Neural progenitor cell (in vitro differentiated cells): ENCODE measurements at regions not wholly inside any gene's neighbourhood (a gene's known extent, or its start where the extent isn't known, plus 50 kb on each side); places are given as distances from the start of the nearest gene placed in this dataset.
A peak's percentile ranks its signal among the peaks of the same experiment; 100 is the strongest.

Experiments used
- DNase-seq: peaks from one replicate; pipeline ENCODE4 v3.0.0-alpha.2; 2016; ENCODE audit warnings: low spot score
- H2AFZ ChIP-seq: fragments of 200-600 bp; sonication (generic); replicated peaks from 2 replicates; pipeline ENCODE4 v1.6.1; 2016; ENCODE audit warnings: antibody characterized with exemption
- H3F3A ChIP-seq: fragments of 200-600 bp; sonication (generic); 2 replicates; pipeline ENCODE4 v1.6.1; 2016; ENCODE audit warnings: antibody characterized with exemption, low read depth
- H3K27ac ChIP-seq: fragments of 200-600 bp; sonication (generic); 2 replicates; pipeline ENCODE4 v1.5.1; 2016; ENCODE audit warnings: mild to moderate bottlenecking
- H3K27me3 ChIP-seq: fragments of 200-600 bp; sonication (generic); 2 replicates; pipeline ENCODE4 v1.6.1; 2016; ENCODE audit warnings: mild to moderate bottlenecking, moderate library complexity
- H3K36me3 ChIP-seq: fragments of 200-600 bp; sonication (generic); 2 replicates; pipeline ENCODE4 v1.5.1; 2016
- H3K4me1 ChIP-seq: fragments of 200-600 bp; sonication (generic); 2 replicates; pipeline ENCODE4 v1.6.1; 2016; ENCODE audit warnings: mixed run types
- H3K4me2 ChIP-seq: fragments of 200-600 bp; sonication (generic); 2 replicates; pipeline ENCODE4 v1.6.1; 2016
- H3K4me3 ChIP-seq: fragments of 200-600 bp; sonication (generic); 2 replicates; pipeline ENCODE4 v1.5.1; 2016
- H3K79me2 ChIP-seq: fragments of 200-600 bp; sonication (generic); 2 replicates; pipeline ENCODE4 v1.6.1; 2016; ENCODE audit warnings: low read depth
- H3K9ac ChIP-seq: fragments of 200-600 bp; sonication (generic); 2 replicates; pipeline ENCODE4 v1.6.1; 2016
- H3K9me3 ChIP-seq: fragments of 200-600 bp; sonication (generic); 2 replicates; pipeline ENCODE4 v1.5.1; 2016; ENCODE audit warnings: low read depth
- H4K20me1 ChIP-seq: fragments of 200-600 bp; sonication (generic); 2 replicates; pipeline ENCODE4 v1.6.1; 2016; ENCODE audit warnings: low read depth
- H3K27ac Mint-ChIP-seq: 3 replicates; pipeline ENCODE4 v1.8.0; 2021; ENCODE audit warnings: mixed read lengths
- H3K27me3 Mint-ChIP-seq: 2 replicates; pipeline ENCODE4 v1.8.0; 2022; ENCODE audit warnings: low read depth, mild to moderate bottlenecking, inconsistent platforms, moderate library complexity, mixed read lengths; ENCODE audit not compliant: insufficient read depth
- H3K36me3 Mint-ChIP-seq: 3 replicates; pipeline ENCODE4 v1.8.0; 2021; ENCODE audit warnings: mixed read lengths
- H3K4me1 Mint-ChIP-seq: 3 replicates; pipeline ENCODE4 v1.8.0; 2021; ENCODE audit warnings: mixed read lengths
- H3K4me3 Mint-ChIP-seq: 3 replicates; pipeline ENCODE4 v1.8.0; 2021; ENCODE audit warnings: mild to moderate bottlenecking, moderate library complexity, mixed read lengths
- H3K9me3 Mint-ChIP-seq: 3 replicates; pipeline ENCODE4 v1.8.0; 2020; ENCODE audit warnings: mixed read lengths
- CTCF ChIP-seq: fragments of 200-600 bp; sonication (generic); IDR thresholded peaks from 2 replicates; pipeline ENCODE4 v1.5.1; 2017; ENCODE audit warnings: antibody characterized with exemption, mild to moderate bottlenecking
- EZH2 ChIP-seq: fragments of 200-600 bp; sonication (generic); IDR thresholded peaks from 2 replicates; pipeline ENCODE4 v1.6.1; 2017; ENCODE audit warnings: antibody characterized with exemption, mild to moderate bottlenecking, moderate library complexity
- EZH2phosphoT487 ChIP-seq: fragments of 200-600 bp; sonication (generic); IDR thresholded peaks from 2 replicates; pipeline ENCODE4 v1.6.1; 2017; ENCODE audit warnings: antibody characterized with exemption

GRCh38 chr10:3889961-3890522, 105.0 kb upstream of the KLF6 start:
- Mint-ChIP-seq H3K27ac (no peak overlapping the region), H3K9me3 (no peaks in the 10 kb centered on the region), H3K36me3 (no peaks in the 10 kb centered on the region), H3K4me3 (no peak overlapping the region), H3K27me3 (peaks cover 6% of the 10 kb centered on the region), H3K4me1 (peaks cover 33% of the 10 kb centered on the region)
- no peaks in the 10 kb centered on the region for H4K20me1 ChIP-seq
- peaks cover 9% of the 10 kb centered on the region for H3F3A ChIP-seq
- H3K36me3 ChIP-seq: no peaks in the 10 kb centered on the region
- H3K9ac ChIP-seq: no peak overlapping the region
- no peak overlapping the region for H3K4me3 ChIP-seq
- H3K79me2 ChIP-seq: no peaks in the 10 kb centered on the region
- DNase-seq: no peak
- H3K9me3 ChIP-seq: no peaks in the 10 kb centered on the region
- peaks cover 32% of the 10 kb centered on the region for H3K4me1 ChIP-seq
- H3K4me2 ChIP-seq: no peak overlapping the region
- no peak overlapping the region for H2AFZ ChIP-seq
- TF ChIP-seq EZH2 (no peak), CTCF (no peak), EZH2phosphoT487 (no peak)
- H3K27ac ChIP-seq: no peak overlapping the region
- no peaks in the 10 kb centered on the region for H3K27me3 ChIP-seq

GRCh38 chr10:3887885-3888476, 103.0 kb upstream of the KLF6 start:
- TF ChIP-seq EZH2 (no peak), CTCF (no peak), EZH2phosphoT487 (no peak)
- H3K4me3 ChIP-seq: no peak overlapping the region
- H3K79me2 ChIP-seq: no peaks in the 10 kb centered on the region
- no peak overlapping the region for H3K9ac ChIP-seq
- peak overlapping the region; percentile 58 for H3K4me2 ChIP-seq
- H3F3A ChIP-seq: peaks cover 9% of the 10 kb centered on the region
- peak overlapping the region; percentile 3 for H2AFZ ChIP-seq
- Mint-ChIP-seq H3K4me1 (peaks cover 33% of the 10 kb centered on the region), H3K27me3 (peaks cover 8% of the 10 kb centered on the region), H3K9me3 (no peaks in the 10 kb centered on the region), H3K27ac (peak overlapping the region; percentile 12), H3K4me3 (no peak overlapping the region), H3K36me3 (no peaks in the 10 kb centered on the region)
- H3K27ac ChIP-seq: peak overlapping the region; percentile 49
- DNase-seq: peak; percentile 76
- H3K9me3 ChIP-seq: no peaks in the 10 kb centered on the region
- H3K4me1 ChIP-seq: peaks cover 32% of the 10 kb centered on the region
- no peaks in the 10 kb centered on the region for H3K36me3 ChIP-seq
- no peaks in the 10 kb centered on the region for H3K27me3 ChIP-seq
- no peaks in the 10 kb centered on the region for H4K20me1 ChIP-seq

GRCh38 chr10:3887404-3887803, 102.4 kb upstream of the KLF6 start:
- Histone ChIP-seq H2AFZ (peak overlapping the region; percentile 3), H3K4me1 (peaks cover 32% of the 10 kb centered on the region), H3F3A (peaks cover 9% of the 10 kb centered on the region), H3K36me3 (no peaks in the 10 kb centered on the region), H3K79me2 (no peaks in the 10 kb centered on the region), H3K27ac (peak overlapping the region; percentile 49), H3K4me3 (no peak overlapping the region), H3K27me3 (no peaks in the 10 kb centered on the region), H3K9me3 (no peaks in the 10 kb centered on the region), H3K9ac (no peak overlapping the region), H3K4me2 (peak overlapping the region; percentile 58), H4K20me1 (no peaks in the 10 kb centered on the region)
- Mint-ChIP-seq H3K27ac (no peak overlapping the region), H3K4me3 (no peak overlapping the region), H3K9me3 (no peaks in the 10 kb centered on the region), H3K27me3 (peaks cover 8% of the 10 kb centered on the region), H3K36me3 (no peaks in the 10 kb centered on the region), H3K4me1 (peaks cover 33% of the 10 kb centered on the region)
- no peak for TF ChIP-seq CTCF
- TF ChIP-seq EZH2phosphoT487: no peak
- TF ChIP-seq EZH2: no peak
- DNase-seq: no peak
